Mammary epithelial cell (primary cell): ENCODE measurements at regions not wholly inside any gene's neighbourhood (a gene's known extent, or its start where the extent isn't known, plus 50 kb on each side); places are given as distances from the start of the nearest gene placed in this dataset.

Experiments
- EZH2 ChIP-seq: IDR thresholded peaks from 2 replicates; pipeline ENCODE4 v1.6.1; 2012; ENCODE audit warnings: low read length, inconsistent platforms, borderline replicate concordance
- TF ChIP-seq, protein P1 (sequence below), 2 donors: IDR thresholded peaks in 1 of 2; conservative IDR thresholded peaks in 1 of 2; 2 replicates each; pipeline ENCODE4 v1.5.1; 2011 to 2012; ENCODE audit warnings: inconsistent platforms in 2 of 2, low read length in 2 of 2, mild to moderate bottlenecking in 2 of 2, control low read depth in 1 of 2, low read depth in 1 of 2; ENCODE audit not compliant: insufficient read depth in 1 of 2; ENCODE audit errors: extremely low read depth in 1 of 2

DNA sequence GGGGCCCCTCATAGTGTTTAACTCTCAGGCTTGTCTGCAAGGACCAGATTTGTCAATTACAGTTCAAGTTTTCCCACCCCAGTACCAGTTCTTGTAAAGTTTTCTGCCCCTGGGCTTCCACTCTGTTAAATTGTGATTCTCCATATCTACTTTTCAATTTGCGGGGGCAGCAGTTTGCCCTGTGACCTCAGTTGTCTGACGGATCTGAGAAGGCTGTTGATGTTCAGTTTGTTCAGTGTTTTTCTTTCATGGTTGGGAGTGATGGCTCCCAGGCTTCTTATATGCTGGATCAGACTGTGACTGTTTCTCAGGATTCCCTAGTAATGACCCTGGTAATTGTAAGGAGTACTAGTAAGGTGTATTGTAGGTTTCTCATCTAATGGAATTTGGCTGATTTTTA, 101.0 kb upstream of the GGTLC1 start:
- TF ChIP-seq, protein P1, sequence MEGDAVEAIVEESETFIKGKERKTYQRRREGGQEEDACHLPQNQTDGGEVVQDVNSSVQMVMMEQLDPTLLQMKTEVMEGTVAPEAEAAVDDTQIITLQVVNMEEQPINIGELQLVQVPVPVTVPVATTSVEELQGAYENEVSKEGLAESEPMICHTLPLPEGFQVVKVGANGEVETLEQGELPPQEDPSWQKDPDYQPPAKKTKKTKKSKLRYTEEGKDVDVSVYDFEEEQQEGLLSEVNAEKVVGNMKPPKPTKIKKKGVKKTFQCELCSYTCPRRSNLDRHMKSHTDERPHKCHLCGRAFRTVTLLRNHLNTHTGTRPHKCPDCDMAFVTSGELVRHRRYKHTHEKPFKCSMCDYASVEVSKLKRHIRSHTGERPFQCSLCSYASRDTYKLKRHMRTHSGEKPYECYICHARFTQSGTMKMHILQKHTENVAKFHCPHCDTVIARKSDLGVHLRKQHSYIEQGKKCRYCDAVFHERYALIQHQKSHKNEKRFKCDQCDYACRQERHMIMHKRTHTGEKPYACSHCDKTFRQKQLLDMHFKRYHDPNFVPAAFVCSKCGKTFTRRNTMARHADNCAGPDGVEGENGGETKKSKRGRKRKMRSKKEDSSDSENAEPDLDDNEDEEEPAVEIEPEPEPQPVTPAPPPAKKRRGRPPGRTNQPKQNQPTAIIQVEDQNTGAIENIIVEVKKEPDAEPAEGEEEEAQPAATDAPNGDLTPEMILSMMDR (conservative IDR thresholded peaks at IDR 0.05 in 1 of 2, IDR thresholded peaks at IDR 0.05 in 1 of 2; ENCODE audit: extremely low read depth in 1 of 2, insufficient read depth in 1 of 2, low read depth in 1 of 2, low read length in 2 of 2), result no peak
- no peak for TF ChIP-seq EZH2
